ENCODE measurements at regions not wholly inside any gene's neighbourhood (a gene's known extent, or its start where the extent isn't known, plus 50 kb on each side); places are given as distances from the start of the nearest gene placed in this dataset.

DNA sequence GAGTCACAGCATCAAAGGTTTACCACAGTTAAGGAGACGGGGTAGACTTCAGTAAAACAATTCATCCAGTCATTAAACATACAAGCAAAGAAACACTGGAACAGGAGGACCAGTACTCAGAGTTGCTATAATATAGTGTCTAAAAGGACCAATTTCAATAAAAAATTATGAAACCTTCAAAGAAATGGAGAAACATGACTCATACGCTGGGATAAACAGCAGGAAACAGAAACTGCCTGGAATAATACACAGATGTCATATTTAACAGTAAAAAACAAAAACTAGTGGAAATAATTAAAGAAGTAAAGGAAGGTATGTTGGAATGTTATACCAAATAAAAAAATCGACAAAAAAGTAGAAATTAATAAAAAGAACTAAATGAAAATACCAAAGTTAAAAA is 1075.9 kb downstream of the NR2F1-AS1 start:
- no peak for DNase-seq (ENCODE audit: low read depth)

GRCh38 chr5:92504346-92504745 is 1076.7 kb downstream of the NR2F1-AS1 start:
- DNase-seq (ENCODE audit: low read depth): no peak

DNA sequence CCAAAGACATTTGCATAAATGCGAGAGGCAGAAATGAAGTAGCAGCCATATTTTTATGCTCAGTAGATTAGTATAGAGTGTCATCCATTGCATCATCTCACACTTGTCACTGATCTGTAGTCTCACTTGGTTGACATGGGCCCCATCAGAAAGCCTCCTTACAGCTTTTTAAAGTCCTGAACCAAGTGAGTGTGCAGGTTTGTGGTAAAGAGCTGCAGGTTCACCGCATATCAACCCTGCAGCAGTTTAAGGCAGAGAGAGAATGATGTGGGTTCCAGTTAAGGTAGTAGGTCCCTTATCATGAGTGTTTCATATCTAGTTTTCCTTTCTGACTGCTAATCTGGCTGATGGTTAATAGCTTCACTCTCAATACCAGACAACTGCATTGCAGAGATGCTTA is 1080.3 kb downstream of the NR2F1-AS1 start:
- DNase-seq (ENCODE audit: low read depth): no peak

- no peak for DNase-seq (ENCODE audit: low read depth)
These were observed 1084.5 kb downstream of the NR2F1-AS1 start for GRCh38 chr5:92496545-92496944.

DNA sequence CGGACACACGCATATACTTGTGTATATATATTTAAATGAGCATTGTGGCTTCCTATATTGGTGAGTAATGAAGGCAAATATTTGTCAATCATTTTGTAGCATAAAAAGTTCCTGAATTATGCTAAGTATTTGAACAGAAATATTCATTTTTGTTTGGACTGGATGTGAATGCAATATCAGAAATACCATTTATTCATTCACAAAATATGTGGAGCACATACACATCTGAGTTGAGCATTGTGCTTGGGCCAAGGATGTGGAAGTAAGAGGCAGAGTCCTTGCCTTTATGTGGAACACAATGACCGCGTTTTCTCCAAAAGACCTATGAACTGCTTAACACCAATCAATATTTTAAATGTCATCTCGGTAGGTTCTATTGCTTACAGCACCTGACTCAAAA is 1086.5 kb downstream of the NR2F1-AS1 start:
- DNase-seq (ENCODE audit: low read depth): no peak

GRCh38 chr5:92492908-92493307 is 1088.1 kb downstream of the NR2F1-AS1 start:
- DNase-seq (ENCODE audit: low read depth): no peak

GRCh38 chr5:92484484-92484883 is 1096.5 kb downstream of the NR2F1-AS1 start:
- no peak for DNase-seq (ENCODE audit: low read depth)

DNA sequence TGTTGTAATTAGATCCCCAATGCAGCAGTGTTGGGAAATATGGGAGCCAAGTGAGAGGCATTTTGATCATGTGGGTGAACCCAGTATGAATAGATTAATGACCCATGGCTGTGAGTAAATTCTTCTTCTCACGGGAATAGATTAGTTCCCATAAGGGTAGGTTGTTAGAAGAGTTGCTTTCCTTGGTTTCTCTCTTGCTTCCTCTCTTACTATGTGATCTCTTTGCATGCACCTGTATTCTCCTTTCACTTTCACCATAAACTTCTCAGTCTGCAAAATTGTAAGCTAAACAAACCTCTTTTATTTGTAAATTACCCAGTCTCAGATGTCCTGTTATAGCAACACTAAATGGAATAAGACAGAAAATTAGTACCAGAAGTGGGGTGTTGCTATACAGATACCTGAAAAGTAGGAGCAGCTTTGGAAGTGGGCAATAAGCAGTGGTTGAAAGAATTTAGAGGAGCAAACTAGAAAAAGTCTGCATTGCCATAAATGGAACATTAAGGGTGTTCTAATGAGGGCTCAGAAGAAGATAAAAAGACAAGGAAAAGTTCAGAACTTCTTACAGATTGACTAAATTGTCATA is 1090.0 kb upstream of the ARRDC3 start:
- DNase-seq (ENCODE audit: low read depth): no peak

GRCh38 chr5:92471861-92472260 is 1088.7 kb upstream of the ARRDC3 start:
- DNase-seq (ENCODE audit: low read depth): no peak

DNA sequence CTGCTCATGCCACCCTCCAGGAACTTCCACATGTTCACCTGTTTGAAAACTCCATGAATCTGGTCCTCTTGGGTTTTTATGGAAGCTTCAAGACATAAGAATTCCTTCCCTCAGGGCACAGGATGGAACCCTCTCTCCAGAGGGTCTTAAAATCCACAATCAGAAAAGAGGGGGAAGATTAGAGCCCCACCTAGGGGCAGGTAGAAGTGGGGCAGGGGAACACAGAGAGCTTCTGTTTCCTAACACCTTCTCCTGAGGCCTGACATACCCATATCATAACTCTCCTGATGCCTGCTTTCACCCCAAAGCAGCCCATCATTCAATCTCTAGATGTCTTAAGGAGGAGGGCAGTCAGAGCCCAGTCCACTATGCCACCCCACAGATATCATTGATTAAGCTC is 1087.7 kb upstream of the ARRDC3 start:
- no peak for DNase-seq (ENCODE audit: low read depth)

DNA sequence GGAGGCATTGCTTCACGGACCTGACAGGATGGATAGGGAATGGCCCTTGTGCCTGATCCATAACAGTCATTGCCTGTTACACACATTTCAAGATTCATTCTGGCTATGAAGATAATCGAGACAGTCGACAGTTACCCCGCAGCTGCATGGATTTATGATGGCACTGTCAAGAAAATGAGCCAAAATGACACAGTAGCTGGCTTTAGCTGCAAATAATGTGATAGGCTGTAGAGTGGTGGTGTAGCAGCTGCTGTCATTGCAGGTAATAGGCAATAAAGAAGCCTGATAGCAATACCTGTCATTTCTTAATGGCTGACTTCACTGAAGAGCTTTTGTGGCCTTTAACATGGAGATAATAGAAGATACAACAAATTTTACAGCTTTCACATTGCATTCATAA is 1085.2 kb upstream of the ARRDC3 start:
- DNase-seq (ENCODE audit: low read depth): no peak

DNA sequence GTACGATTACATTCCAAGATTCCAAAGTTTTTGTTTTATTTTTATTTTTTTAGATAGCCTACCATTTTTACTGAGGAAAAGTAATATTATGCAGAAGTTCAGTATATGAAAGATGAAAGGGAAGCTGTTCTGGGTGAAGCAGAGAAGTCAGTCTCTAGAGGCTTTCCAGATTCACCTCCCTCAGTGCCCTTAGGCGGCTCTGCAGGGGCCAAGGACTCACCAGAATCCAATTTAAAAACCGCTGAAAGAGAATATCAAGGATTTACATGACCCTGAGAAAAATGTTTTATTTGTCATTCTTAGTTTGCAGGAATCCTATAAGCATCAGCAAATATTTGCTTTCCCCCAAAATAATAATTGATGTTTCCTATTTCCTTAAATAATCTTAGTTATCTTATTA is 1084.6 kb upstream of the ARRDC3 start:
- DNase-seq (ENCODE audit: low read depth): no peak

DNA sequence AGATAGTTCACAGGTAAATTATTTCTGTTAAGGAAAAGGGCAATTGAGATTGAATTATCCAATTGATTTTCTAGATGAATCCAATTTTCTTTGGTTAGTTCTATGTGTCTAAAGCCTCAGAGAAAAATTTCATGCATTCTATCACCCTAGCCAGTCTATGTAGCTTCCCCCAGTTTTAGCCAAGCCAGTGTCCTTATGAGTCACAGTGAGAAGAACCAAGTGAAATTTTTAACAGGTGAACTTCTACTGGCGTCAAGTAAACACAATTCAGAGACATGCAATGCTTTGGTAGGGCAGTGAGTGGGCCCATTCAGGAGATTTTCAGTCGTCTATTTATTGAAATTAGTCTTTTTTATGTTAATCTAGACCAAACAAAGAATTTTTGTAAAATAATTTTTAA is 1077.4 kb upstream of the ARRDC3 start:
- DNase-seq (ENCODE audit: low read depth): no peak

DNA sequence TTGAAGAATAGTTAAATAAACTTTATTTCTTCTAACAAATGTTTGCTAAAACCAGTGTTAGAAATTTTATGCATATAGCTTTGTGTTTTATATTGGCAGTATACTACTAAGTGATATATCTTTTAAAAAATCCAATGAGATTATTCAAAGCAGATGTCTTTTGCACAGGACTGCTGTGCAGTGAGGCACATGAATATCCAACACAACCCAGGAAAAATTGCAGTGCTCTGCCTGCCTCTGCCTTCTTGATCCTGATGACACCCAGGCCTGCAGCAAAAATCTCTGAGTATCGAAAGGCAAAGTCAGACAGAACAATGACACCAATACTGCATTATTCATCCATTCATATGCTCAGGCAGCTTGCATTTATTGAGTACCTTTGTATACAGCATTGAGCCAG is 1076.5 kb upstream of the ARRDC3 start:
- no peak for DNase-seq (ENCODE audit: low read depth)

DNA sequence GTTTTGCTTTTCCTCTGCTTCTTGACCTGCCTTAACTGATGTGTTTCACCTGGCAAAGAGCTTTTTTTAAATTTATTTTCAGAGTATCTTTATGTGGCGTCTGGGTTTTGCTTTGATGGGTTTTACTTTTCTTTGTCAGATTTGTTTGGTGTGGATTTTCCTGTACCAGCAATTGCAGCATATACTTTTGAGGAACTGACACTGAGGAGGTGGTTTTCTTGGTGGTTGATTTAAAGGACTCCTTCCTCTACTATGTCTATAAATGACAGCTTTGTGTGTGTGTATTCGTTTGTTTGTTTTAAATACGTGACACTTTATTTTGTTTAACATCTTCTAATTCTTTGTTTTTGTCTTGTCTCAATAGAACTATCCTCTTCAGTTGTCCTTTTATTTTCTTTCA is 1071.9 kb upstream of the ARRDC3 start:
- no peak for DNase-seq (ENCODE audit: low read depth)

- DNase-seq (ENCODE audit: low read depth): no peak
These were observed 1061.8 kb upstream of the ARRDC3 start for GRCh38 chr5:92444888-92445287.

DNA sequence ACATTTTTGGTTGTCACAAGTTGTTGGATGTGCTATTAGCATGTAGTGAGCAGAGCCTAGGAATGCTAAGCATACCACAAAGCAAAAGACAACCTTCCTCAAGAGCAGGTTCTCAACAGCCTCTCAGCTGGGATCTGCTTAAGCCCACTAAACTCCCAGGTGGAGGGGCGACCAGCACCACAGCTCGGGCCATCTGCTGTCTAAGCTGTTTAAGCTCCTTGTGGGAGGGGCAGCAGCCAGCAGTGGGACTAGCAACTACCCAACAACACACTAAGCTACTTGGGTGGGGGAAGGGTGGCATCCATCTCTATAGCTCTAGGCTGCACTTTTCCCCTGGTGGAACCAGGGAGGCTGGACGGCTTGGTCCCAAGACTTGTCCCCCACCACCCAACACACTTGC is 1052.7 kb upstream of the ARRDC3 start:
- DNase-seq (ENCODE audit: low read depth): no peak

GRCh38 chr5:92429646-92430045 is 1046.5 kb upstream of the ARRDC3 start:
- no peak for DNase-seq (ENCODE audit: low read depth)

DNA sequence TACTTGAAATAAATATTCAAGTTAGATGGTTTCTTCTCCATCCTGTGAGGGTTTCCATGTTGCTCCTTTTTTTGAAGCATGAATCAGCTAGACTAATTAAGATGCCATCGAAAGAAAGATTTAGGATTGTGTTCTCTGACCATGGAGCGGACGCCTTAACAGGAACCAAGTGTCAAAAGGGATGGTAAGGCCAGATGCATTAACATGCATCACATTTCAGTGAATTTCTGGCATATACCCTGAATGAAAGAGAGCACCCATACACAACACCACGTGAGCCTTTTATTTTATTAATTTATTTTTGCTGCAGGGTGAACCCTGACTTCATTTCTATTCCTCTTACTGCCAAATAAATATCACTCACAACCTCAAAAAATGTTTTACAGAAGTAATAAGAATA is 1045.3 kb upstream of the ARRDC3 start:
- DNase-seq (ENCODE audit: low read depth): no peak

DNA sequence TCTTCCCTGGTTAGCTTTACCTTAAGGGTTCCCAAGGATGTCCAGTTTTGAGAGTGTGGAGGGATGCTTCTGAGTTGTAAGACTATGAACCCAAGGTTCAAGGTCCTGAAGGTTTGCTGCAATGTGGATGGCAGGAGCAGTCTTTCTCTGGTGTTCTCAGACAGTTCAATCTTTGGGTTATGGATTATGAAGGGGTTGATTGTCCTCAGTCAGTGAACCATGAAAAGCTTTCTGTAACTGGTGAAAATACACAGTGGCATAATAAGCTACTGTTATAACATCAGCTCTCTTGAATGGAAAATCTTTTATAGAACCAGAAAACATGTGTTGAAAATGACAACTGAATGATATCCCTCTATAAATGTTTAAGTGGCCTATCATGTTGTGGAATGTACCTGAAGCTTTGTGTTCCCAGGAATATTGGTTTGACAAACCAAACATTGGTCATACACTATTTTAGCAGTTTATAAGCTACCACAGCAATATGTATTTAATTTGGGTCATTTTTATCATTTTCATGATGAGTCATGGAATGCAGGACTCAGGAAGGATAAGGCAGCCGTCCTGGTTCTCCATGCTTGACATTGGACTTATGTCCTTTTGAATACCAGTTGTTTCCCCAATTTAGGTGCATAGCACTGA is 1041.8 kb upstream of the ARRDC3 start:
- no peak for DNase-seq (ENCODE audit: low read depth)

DNA sequence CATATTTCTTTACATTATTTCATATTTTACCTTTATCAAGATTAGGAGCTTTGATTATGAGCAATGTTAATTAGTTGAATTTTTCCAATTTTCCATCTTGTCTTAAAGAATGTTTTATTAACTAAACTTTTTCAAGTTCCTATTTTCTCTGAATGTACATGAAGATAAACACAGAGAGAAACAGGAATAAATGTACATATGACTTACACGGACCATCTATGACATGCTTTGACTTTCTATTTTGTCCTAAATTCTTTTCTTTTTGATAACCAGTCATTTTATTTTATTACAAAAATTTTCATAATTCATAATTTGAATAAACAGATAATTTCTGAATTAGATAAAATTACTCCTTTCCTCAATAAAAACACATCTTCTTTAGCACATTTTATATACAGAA is 1038.8 kb upstream of the ARRDC3 start:
- DNase-seq (ENCODE audit: low read depth): no peak

GRCh38 chr5:92421196-92421595 is 1038.1 kb upstream of the ARRDC3 start:
- DNase-seq (ENCODE audit: low read depth): no peak

- DNase-seq (ENCODE audit: low read depth): no peak
These were observed 1036.1 kb upstream of the ARRDC3 start for GRCh38 chr5:92419261-92419660.

GRCh38 chr5:92418341-92418740 is 1035.2 kb upstream of the ARRDC3 start:
- DNase-seq (ENCODE audit: low read depth): no peak

Measured in fibroblast of the conjunctiva (primary cell).